ENCODE measurements at regions not wholly inside any gene's neighbourhood (a gene's known extent, or its start where the extent isn't known, plus 50 kb on each side); places are given as distances from the start of the nearest gene placed in this dataset.

DNA sequence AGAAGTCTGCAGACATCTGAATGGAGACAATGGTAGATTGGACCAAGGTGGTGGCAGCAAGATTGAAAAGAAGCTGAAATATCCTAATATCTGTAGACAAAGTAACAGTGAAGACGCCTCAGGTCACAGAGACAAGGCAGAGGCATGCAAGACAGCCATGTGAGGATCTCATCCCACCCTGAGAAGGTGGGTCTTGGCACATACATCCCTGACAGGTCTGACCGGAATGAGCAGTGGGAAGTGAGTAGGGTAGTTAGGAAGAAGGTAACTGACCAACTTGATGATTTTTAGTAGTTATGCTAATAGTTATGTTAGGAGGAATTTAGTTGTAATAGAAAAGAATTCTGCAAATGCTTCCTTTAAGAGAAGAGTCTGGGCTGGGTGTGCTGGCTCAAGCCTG, 229.6 kb downstream of the NDUFS4 start:
- dilution Hi-C loops (cut with MboI; ENCODE audit: extremely low pct_ligation_motif_present, low sequenced_read_pairs), result no loop called here
- H3K9me3 ChIP-seq (replicated peaks; ENCODE audit: control insufficient read depth, insufficient read depth, low read length), result no peaks in the 10 kb centered on the region
- H3K4me1 ChIP-seq (ENCODE audit: control insufficient read depth, extremely low read depth, insufficient read depth, low read length), result no peaks in the 10 kb centered on the region
- H2AFZ ChIP-seq (ENCODE audit: low read depth, low read length), result no peak overlapping the region
- H3K4me3 ChIP-seq (replicated peaks in 1 of 3; ENCODE audit: insufficient read depth in 1 of 3, low read depth in 1 of 3, low read length in 3 of 3), result no peak overlapping the region
- no peaks in the 10 kb centered on the region for H4K20me1 ChIP-seq (replicated peaks; ENCODE audit: control insufficient read depth, extremely low read depth, insufficient read depth, low read length)
- H3K27ac ChIP-seq (ENCODE audit: insufficient read depth, low read depth, low read length), result no peak overlapping the region
- H3K36me3 ChIP-seq (ENCODE audit: control insufficient read depth in 2 of 2, extremely low read depth in 1 of 2, insufficient read depth in 2 of 2, low read length in 2 of 2), result no peaks in the 10 kb centered on the region
- intact Hi-C loops (cut with micrococcal nuclease), result no loop called here
- CTCF ChIA-PET, result no interaction called here
- H3K79me2 ChIP-seq (ENCODE audit: control insufficient read depth, insufficient read depth, low read length), result no peaks in the 10 kb centered on the region
- FAIRE-seq (no peak), DNase-seq (ENCODE audit: low read depth, low spot score) (no peak)
- POLR2A ChIA-PET, result no interaction called here
- no peak overlapping the region for H3K9ac ChIP-seq (replicated peaks; ENCODE audit: extremely low read depth, insufficient read depth, low read length)
- H3K9me1 ChIP-seq (replicated peaks; ENCODE audit: control insufficient read depth, extremely low read depth, insufficient read depth, low read length), result no peaks in the 10 kb centered on the region
- H3K4me2 ChIP-seq (ENCODE audit: insufficient read depth, low read length), result no peak overlapping the region
- no peak for TF ChIP-seq FOS (IDR thresholded peaks at IDR 0.05; ENCODE audit: borderline replicate concordance, insufficient read depth, low read length)
- TF ChIP-seq, protein P1, sequence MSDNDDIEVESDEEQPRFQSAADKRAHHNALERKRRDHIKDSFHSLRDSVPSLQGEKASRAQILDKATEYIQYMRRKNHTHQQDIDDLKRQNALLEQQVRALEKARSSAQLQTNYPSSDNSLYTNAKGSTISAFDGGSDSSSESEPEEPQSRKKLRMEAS (IDR thresholded peaks at IDR 0.05; ENCODE audit: insufficient read depth, insufficient read length), result no peak
- TF ChIP-seq EZH2 (IDR thresholded peaks at IDR 0.05; ENCODE audit: borderline replicate concordance, low read depth, low read length, severe bottlenecking), result no peak
- no peak for TF ChIP-seq MYC (IDR thresholded peaks at IDR 0.05; ENCODE audit: low read depth, low read length)
- no peak for TF ChIP-seq JUN (IDR thresholded peaks at IDR 0.05; ENCODE audit: borderline replicate concordance, insufficient read depth, insufficient read length, low read depth)
- TF ChIP-seq GATA2 (IDR thresholded peaks at IDR 0.05; ENCODE audit: insufficient read depth, insufficient read length, low read depth, low read length), result no peak
- no peak for TF ChIP-seq POLR2AphosphoS5 (IDR thresholded peaks at IDR 0.05; ENCODE audit: insufficient read depth, low read depth, low read length)
- no peak for TF ChIP-seq POLR2A (IDR thresholded peaks at IDR 0.05; ENCODE audit: low read depth, low read length)
- TF ChIP-seq, protein P2, sequence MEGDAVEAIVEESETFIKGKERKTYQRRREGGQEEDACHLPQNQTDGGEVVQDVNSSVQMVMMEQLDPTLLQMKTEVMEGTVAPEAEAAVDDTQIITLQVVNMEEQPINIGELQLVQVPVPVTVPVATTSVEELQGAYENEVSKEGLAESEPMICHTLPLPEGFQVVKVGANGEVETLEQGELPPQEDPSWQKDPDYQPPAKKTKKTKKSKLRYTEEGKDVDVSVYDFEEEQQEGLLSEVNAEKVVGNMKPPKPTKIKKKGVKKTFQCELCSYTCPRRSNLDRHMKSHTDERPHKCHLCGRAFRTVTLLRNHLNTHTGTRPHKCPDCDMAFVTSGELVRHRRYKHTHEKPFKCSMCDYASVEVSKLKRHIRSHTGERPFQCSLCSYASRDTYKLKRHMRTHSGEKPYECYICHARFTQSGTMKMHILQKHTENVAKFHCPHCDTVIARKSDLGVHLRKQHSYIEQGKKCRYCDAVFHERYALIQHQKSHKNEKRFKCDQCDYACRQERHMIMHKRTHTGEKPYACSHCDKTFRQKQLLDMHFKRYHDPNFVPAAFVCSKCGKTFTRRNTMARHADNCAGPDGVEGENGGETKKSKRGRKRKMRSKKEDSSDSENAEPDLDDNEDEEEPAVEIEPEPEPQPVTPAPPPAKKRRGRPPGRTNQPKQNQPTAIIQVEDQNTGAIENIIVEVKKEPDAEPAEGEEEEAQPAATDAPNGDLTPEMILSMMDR (IDR thresholded peaks at IDR 0.05; ENCODE audit: extremely low read depth in 1 of 2, insufficient read depth in 1 of 2, low read depth in 1 of 2, low read length in 2 of 2), result no peak
- BruUV-seq (replicated peaks), result no TSS peak
- peaks cover 0 to 10% of the 10 kb centered on the region in 2 experiments for H3K27me3 ChIP-seq (ENCODE audit: control insufficient read depth in 2 of 2, insufficient read depth in 2 of 2, low read length in 2 of 2)
